A673 (cell line): ENCODE measurements at regions not wholly inside any gene's neighbourhood (a gene's known extent, or its start where the extent isn't known, plus 50 kb on each side); places are given as distances from the start of the nearest gene placed in this dataset.

Source experiments
- EZH2 ChIP-seq: fragments of 200-600 bp; sonication (generic); IDR thresholded peaks from 2 replicates; pipeline ENCODE4 v1.6.1; 2017; ENCODE audit warnings: borderline replicate concordance, low read depth, mild to moderate bottlenecking, mixed read lengths, antibody characterized with exemption, low read length; ENCODE audit not compliant: poor library complexity, severe bottlenecking
- TF ChIP-seq, protein P1 (sequence below): fragments of 300-800, 200-600 bp; sonication (generic); conservative IDR thresholded peaks from 2 replicates; pipeline ENCODE4 v1.5.1; 2017; ENCODE audit warnings: low read depth, mild to moderate bottlenecking, antibody characterized with exemption, low read length, moderate library complexity, mixed read lengths

DNA sequence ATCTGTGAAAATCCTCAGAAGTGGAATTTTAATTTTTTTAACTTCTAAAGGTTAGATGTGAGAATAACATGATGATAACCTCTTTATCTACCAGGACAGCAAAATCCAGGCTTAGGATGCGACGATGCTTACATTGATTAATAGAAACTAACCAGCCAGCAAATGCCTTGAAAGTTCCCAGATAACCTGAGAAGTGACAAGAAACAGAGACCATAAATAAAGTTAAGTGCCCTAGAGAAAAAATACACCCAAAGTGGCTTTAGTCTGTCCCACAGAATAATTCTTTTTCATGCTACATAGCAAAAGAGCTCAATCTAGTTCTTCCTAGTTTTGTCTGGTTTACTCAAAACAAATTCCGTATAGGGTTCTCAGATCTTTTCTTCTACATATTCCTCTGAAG is 262.7 kb downstream of the WDR11 start:
- TF ChIP-seq EZH2: no peak
- TF ChIP-seq, protein P1, sequence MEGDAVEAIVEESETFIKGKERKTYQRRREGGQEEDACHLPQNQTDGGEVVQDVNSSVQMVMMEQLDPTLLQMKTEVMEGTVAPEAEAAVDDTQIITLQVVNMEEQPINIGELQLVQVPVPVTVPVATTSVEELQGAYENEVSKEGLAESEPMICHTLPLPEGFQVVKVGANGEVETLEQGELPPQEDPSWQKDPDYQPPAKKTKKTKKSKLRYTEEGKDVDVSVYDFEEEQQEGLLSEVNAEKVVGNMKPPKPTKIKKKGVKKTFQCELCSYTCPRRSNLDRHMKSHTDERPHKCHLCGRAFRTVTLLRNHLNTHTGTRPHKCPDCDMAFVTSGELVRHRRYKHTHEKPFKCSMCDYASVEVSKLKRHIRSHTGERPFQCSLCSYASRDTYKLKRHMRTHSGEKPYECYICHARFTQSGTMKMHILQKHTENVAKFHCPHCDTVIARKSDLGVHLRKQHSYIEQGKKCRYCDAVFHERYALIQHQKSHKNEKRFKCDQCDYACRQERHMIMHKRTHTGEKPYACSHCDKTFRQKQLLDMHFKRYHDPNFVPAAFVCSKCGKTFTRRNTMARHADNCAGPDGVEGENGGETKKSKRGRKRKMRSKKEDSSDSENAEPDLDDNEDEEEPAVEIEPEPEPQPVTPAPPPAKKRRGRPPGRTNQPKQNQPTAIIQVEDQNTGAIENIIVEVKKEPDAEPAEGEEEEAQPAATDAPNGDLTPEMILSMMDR: no peak
